ENCODE measurements at regions not wholly inside any gene's neighbourhood (a gene's known extent, or its start where the extent isn't known, plus 50 kb on each side); places are given as distances from the start of the nearest gene placed in this dataset.

GRCh38 chr7:144908324-144908723 is 72.5 kb upstream of the TPK1 start:
- no peaks in the 10 kb centered on the region for H3K36me3 ChIP-seq
- H3K27ac ChIP-seq: no peak overlapping the region
- no peaks in the 10 kb centered on the region for H3K27me3 ChIP-seq
- H3K4me3 ChIP-seq: no peak overlapping the region
- intact Hi-C loops (cut with DNase I): no loop called here
- TF ChIP-seq EP300 (IDR thresholded peaks at IDR 0.05): no peak
- no peaks in the 10 kb centered on the region for H3K9me3 ChIP-seq
- DNase-seq: no peak
- H3K4me1 ChIP-seq: no peaks in the 10 kb centered on the region
- WGBS, 2 donors: 81% methylated on average over 1 of the region's 1 CpG

GRCh38 chr7:144907577-144907976 is 71.7 kb upstream of the TPK1 start:
- Histone ChIP-seq H3K27me3 (no peaks in the 10 kb centered on the region), H3K36me3 (no peaks in the 10 kb centered on the region), H3K4me3 (no peak overlapping the region), H3K4me1 (no peaks in the 10 kb centered on the region), H3K27ac (no peak overlapping the region), H3K9me3 (no peaks in the 10 kb centered on the region)
- TF ChIP-seq POLR2A (IDR thresholded peaks at IDR 0.05): no peak
- no peak for TF ChIP-seq EP300 (IDR thresholded peaks at IDR 0.05)
- TF ChIP-seq CTCF (IDR thresholded peaks at IDR 0.05): no peak
- no peak for TF ChIP-seq POLR2AphosphoS5 (IDR thresholded peaks at IDR 0.05)
- 49 to 50% methylated on average over 4 of the region's 4 CpGs for WGBS, 2 donors
- DNase-seq: no peak
- intact Hi-C loops (cut with DNase I): no loop called here

GRCh38 chr7:144903201-144903600 is 67.3 kb upstream of the TPK1 start:
- intact Hi-C loops (cut with DNase I): no loop called here
- 92 to 96% methylated on average over 3 of the region's 3 CpGs for WGBS, 2 donors

GRCh38 chr7:144892761-144893160 is 56.9 kb upstream of the TPK1 start:
- no peak for DNase-seq
- no peak overlapping the region for H3K27ac ChIP-seq
- intact Hi-C loops (cut with DNase I): no loop called here
- no peak overlapping the region for H3K4me3 ChIP-seq
- H3K36me3 ChIP-seq: no peaks in the 10 kb centered on the region
- no peaks in the 10 kb centered on the region for H3K27me3 ChIP-seq
- TF ChIP-seq POLR2A (IDR thresholded peaks at IDR 0.05) (no peak), POLR2AphosphoS5 (IDR thresholded peaks at IDR 0.05) (no peak), EP300 (IDR thresholded peaks at IDR 0.05) (no peak), CTCF (IDR thresholded peaks at IDR 0.05) (no peak)
- H3K4me1 ChIP-seq: no peaks in the 10 kb centered on the region
- 74% methylated on average over 3 of the region's 3 CpGs for WGBS, 2 donors
- H3K9me3 ChIP-seq: no peaks in the 10 kb centered on the region

More at GRCh38 chr7:144903201-144903600, 67.3 kb upstream of the TPK1 start:
- no peaks in the 10 kb centered on the region for H3K4me1 ChIP-seq
- H3K27me3 ChIP-seq: no peaks in the 10 kb centered on the region
- H3K27ac ChIP-seq: no peak overlapping the region
- H3K36me3 ChIP-seq: no peaks in the 10 kb centered on the region
- no peak for DNase-seq
- no peak overlapping the region for H3K4me3 ChIP-seq
- TF ChIP-seq CTCF (IDR thresholded peaks at IDR 0.05) (no peak), POLR2A (IDR thresholded peaks at IDR 0.05) (no peak), POLR2AphosphoS5 (IDR thresholded peaks at IDR 0.05) (no peak), EP300 (IDR thresholded peaks at IDR 0.05) (no peak)
- no peaks in the 10 kb centered on the region for H3K9me3 ChIP-seq

Data from sigmoid colon (tissue), 6 donors.